GM12891 (cell line): ENCODE measurements at regions not wholly inside any gene's neighbourhood (a gene's known extent, or its start where the extent isn't known, plus 50 kb on each side); places are given as distances from the start of the nearest gene placed in this dataset.

ENCODE experiments used
- DNase-seq: peaks from one replicate; pipeline ENCODE4 v3.0.0; 2011; ENCODE audit warnings: low spot score; ENCODE audit not compliant: insufficient read length
- FAIRE-seq: peaks from 2 replicates; lab custom pipeline; 2011; peaks lifted over from hg19 to GRCh38; lab: Jason Lieb, UNC
- PAX5 ChIP-seq: IDR thresholded peaks from 2 replicates; pipeline ENCODE4 v1.6.1; 2011; ENCODE audit warnings: low read length, moderate library complexity, mild to moderate bottlenecking; ENCODE audit not compliant: insufficient read depth, severe bottlenecking
- POLR2A ChIP-seq: IDR thresholded peaks from 2 replicates; pipeline ENCODE4 v1.6.1; 2011; ENCODE audit warnings: low read depth, low read length, control low read depth
- POLR2AphosphoS5 ChIP-seq: IDR thresholded peaks from 2 replicates; pipeline ENCODE4 v1.6.1; 2011; ENCODE audit warnings: low read depth, low read length, control low read depth
- POU2F2 ChIP-seq: IDR thresholded peaks from 2 replicates; pipeline ENCODE4 v1.6.1; 2011; ENCODE audit warnings: low read depth, mild to moderate bottlenecking, control low read depth, low read length, moderate library complexity
- SPI1 ChIP-seq: IDR thresholded peaks from 2 replicates; pipeline ENCODE4 v1.6.1; 2011; ENCODE audit warnings: low read depth, low read length, control low read depth
- TAF1 ChIP-seq: IDR thresholded peaks from 2 replicates; pipeline ENCODE4 v1.6.1; 2011; ENCODE audit warnings: low read depth, low read length, control low read depth

DNA sequence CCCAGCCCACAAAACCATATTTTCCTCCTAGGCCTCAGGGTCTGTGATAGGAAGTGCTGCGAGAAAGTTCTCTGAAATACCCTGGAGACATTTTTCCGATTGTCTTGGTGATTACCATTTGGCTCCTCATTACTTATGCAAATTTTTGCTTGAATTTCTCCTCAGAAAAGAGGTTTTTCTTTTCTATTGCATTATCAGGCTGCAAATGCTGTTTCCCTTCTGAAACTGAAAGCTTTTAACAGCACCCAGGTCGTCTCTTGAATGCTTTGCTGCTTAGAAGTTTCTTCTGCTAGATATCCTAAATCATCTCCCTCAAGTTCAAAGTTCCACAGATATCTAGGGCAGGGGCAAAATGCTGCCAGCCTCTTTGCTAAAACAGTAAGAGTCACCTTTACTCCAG lies 434.2 kb downstream of the PCDH20 start:
- FAIRE-seq: no peak
- no peak for DNase-seq
- TF ChIP-seq POLR2AphosphoS5 (no peak), POLR2A (no peak)

DNA sequence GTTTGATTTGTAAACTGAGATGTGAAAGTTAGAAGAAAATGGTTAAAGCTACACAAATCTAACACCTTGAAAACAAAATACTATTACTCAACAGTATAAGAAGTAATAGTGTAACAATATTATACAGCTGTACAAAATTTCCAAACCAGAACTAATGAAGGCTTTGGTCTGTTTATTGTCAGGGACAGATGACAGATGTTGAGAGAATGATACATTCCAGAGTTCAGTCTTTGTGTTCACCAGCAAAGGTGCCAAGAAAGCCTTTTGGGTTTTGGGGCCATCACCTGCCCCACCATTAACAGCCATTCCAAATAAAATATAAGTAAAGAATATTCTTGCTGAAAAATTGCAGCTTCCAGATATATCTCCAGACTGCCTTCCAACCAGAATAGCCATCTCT lies 439.3 kb downstream of the PCDH20 start:
- TF ChIP-seq POLR2A: no peak
- no peak for TF ChIP-seq TAF1
- TF ChIP-seq POU2F2: no peak
- no peak for TF ChIP-seq PAX5
- no peak for TF ChIP-seq POLR2AphosphoS5
- TF ChIP-seq SPI1: no peak
- FAIRE-seq: no peak
- DNase-seq: no peak

DNA sequence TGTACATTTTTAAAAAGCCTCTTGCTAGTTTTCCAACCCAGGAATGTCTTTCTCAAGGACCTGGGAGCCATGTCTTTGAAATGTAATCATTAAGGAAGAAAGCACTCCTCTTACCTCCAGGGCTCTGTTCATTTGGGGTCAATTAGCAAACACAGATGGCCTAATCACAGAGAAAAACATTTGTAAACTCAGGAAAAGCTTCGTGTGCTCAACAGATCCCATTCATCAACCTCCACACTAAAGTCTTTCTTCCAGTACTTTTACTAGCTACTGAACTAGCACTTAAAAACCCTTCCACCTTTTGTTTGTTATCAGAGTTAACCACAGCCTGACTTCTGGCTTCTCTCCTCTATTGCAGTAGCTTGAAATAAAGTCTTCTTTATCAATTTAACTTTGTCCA lies 441.4 kb downstream of the PCDH20 start:
- DNase-seq (no peak), FAIRE-seq (no peak)
- TF ChIP-seq SPI1 (no peak), POLR2AphosphoS5 (no peak), POU2F2 (no peak), POLR2A (no peak), TAF1 (no peak), PAX5 (no peak)

DNA sequence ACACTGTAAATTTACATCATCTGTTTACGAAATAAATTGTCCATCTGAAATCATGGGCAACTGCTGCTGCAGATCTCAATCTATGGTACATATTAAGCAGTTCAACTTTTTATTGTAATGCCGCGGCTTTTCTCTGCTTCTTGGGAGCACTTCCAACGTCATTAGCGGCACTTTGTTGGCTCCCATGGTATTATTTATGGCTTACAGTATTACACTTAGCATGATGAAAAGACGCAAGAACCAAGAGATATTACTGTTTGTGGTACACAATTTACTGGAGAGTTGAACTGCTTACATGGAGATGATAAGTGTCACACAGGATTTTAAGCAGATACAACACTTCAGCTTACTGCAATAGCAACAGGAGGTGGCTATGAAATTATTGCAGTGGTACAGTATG lies 442.1 kb downstream of the PCDH20 start:
- no peak for TF ChIP-seq TAF1
- TF ChIP-seq POLR2A: no peak
- no peak for TF ChIP-seq POLR2AphosphoS5
- no peak for TF ChIP-seq POU2F2
- no peak for TF ChIP-seq PAX5
- TF ChIP-seq SPI1: no peak
- DNase-seq: no peak
- FAIRE-seq: no peak

DNA sequence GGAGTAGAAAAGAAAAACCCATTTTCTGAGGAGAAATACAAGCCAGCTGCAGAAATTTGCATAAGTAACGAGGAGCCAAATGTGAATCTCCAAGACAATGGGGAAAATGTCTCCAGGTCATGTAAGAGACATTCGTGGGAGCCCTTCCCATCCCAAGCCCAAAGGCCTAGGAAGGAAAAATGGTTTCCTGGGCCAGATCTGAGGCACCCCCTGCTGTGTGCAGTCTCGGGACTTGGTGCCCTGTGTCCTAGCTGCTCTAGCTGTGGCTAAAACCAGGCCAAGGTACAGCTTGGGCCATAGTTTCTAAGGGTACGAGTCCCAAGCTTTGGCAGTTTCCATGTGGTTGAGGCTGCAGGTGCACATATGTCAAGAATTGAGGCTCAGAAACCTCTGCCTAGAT lies 444.9 kb downstream of the PCDH20 start:
- FAIRE-seq (no peak), DNase-seq (no peak)
- TF ChIP-seq POLR2A (no peak), POU2F2 (no peak), POLR2AphosphoS5 (no peak), SPI1 (no peak)

DNA sequence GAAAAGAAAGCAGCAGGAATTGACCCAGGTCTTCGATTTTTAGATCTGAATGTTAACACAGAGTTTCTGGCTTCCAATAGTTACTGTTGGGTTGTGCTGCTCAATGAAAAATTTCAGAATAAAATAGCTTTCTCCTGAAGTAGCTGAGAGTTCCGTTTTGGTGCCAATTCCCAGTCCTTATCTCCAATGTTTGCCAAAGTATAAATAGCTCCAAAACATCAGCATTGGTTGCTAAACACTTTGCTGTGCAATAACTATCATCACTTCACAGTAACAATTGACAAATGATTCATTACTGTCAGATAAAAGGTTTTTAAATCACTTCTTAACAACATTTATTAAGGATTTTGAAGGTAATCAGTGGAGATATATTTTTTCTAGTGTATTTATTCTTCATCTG lies 446.0 kb downstream of the PCDH20 start:
- DNase-seq (no peak), FAIRE-seq (no peak)

DNA sequence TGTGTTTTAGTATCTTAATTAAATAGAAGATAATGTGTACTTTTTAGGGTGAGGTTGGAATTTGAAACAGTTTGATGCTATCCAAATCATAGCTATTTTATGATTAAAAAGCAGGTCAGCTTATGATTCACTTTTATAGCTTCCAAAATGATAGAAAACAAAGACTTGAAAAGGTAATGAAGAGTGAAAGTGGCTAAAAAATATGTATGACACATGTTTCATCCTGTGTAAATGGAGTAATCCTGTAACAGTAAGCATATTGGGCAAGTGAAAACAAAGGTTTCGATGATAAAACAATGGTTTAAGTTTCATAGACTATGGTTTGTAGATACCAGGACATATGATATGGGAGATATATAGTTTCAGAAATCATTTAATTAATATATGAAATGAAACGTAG lies 456.2 kb downstream of the PCDH20 start:
- DNase-seq (no peak), FAIRE-seq (no peak)
- no peak for TF ChIP-seq PAX5
- TF ChIP-seq SPI1: no peak
- TF ChIP-seq POU2F2: no peak
- TF ChIP-seq TAF1: no peak
- TF ChIP-seq POLR2A: no peak
- TF ChIP-seq POLR2AphosphoS5: no peak

More for the DNA sequence above, 446.0 kb downstream of the PCDH20 start:
- TF ChIP-seq TAF1 (no peak), POLR2A (no peak), POLR2AphosphoS5 (no peak), SPI1 (no peak), POU2F2 (no peak)

DNA sequence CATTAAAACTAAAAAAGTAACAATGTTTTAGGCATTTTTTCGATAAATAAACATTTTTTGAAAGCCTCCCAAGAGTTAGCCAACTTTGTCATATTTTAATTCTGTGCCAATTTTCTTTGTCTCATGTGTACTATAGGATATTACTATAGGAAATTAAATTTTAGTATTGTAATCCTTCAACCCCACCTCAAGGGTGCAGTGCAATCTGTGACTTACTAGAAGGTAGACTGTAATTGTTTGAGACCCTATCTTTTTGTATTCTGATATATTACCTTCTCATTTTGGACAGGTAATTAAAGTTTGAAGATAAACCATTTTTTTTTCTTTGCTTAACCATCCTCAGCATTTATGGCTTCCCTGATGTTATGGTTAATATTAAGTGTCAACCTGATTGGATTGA lies 457.8 kb downstream of the PCDH20 start:
- FAIRE-seq (no peak), DNase-seq (no peak)
- TF ChIP-seq POLR2A (no peak), POLR2AphosphoS5 (no peak), SPI1 (no peak), PAX5 (no peak), POU2F2 (no peak), TAF1 (no peak)

DNA sequence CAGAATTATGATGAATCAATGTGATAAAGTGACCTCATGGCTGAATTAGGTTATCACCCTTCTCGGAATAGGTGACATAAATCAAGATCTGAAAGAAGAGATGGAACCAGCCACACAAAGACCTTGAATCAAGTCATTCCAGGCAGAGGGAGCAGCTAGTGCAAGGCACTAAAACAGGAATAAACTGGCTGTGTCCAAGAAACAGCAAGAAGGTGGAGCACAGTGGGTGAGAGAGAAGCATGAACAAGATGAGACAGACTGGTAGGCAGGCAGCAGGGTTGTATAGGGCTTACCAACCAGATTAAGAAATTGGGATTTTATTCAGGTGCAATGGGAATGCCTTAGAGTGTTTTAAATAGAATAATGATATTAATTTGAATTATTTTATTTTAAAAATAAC lies 470.3 kb downstream of the PCDH20 start:
- no peak for TF ChIP-seq POLR2AphosphoS5
- no peak for TF ChIP-seq SPI1
- no peak for TF ChIP-seq POU2F2
- no peak for TF ChIP-seq POLR2A
- no peak for TF ChIP-seq PAX5
- no peak for TF ChIP-seq TAF1
- no peak for DNase-seq
- no peak for FAIRE-seq

DNA sequence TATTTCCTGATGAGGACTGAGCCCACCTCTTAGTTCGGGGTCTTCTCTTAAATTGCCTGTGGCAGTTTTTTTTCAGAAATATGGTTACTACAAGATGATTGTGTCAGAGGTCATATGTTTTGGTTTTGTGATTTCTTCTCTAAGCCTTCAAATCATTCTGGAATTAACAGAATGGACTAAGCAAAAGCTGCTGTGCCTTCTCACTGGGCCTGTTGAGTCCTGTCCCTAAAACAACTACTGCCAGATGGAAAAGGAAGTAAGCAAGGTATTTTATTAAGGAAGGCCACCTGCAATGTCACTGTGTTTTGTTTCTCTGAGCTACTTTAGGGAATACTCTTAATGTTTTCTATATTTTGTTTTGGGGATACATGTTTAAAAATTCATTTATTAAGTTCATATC lies 470.8 kb downstream of the PCDH20 start:
- TF ChIP-seq POU2F2: no peak
- no peak for FAIRE-seq
- DNase-seq: no peak

DNA sequence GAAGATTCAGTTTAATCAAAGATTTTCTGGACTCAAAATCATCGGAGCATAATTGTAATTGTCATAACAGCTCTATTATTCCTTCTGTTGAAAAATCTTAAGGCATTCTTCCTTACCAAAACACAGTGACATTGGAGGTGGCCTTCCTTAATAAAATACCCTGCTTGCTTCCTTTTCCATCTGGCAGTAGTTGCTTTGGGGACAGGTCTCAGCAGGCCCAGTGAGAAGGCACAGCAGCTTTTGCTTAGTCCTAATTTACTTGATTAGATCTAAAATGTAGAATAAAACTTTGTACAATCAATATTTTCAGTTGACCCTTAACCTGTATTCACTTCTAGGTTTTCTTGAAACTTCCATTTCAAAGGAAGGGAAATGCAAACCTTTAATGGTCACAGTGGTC lies 471.6 kb downstream of the PCDH20 start:
- FAIRE-seq (no peak), DNase-seq (no peak)
- TF ChIP-seq TAF1 (no peak), SPI1 (no peak), POLR2A (no peak), POLR2AphosphoS5 (no peak), PAX5 (no peak), POU2F2 (no peak)
